GM18867 (cell line): ENCODE measurements at regions not wholly inside any gene's neighbourhood (a gene's known extent, or its start where the extent isn't known, plus 50 kb on each side); places are given as distances from the start of the nearest gene placed in this dataset.

Experiments used
- ATAC-seq: cut with Tn5 transposase; IDR thresholded peaks from one replicate; pipeline ENCODE4 v1.9.1; 2021; ENCODE audit warnings: mild to moderate bottlenecking, moderate library complexity; ENCODE audit not compliant: unreplicated experiment

DNA sequence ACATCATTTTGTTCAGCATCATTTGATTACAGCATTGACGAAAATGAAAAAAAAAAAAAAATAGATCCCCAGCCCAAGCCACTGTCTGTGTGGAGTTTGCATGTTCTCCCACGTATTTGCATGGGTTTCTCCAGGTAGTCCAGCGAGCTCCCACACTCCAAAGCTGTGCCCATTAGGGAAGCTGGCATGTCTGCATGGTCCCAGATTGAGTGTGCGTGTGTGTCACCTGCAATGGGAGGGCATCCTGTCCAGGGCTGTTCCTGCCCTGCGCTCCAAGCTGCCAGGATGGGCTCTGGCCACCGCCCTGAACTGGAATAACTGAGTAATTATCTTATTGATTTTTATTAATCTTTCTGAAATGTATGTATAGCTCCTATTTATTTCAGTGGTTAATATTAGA lies 88.6 kb downstream of the KLF12 start:
- ATAC-seq = no peak

DNA sequence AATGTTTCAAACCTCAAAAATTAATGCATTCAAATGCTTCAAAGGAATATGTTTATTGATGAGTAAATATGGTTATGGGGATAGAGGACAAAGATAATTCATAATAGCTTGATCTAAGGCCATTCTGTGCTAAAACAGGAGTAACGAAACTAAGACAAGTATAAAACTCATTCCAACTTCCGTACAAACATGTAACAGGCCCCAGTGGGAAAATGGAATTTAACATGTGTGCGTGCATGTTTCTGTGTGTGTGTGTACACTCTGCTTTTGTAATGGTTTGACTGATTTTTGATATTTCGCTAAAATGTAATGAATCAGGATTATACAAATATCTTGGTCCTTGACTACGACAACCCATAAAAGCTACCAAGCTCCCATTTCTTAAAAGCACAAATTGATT lies 91.0 kb downstream of the KLF12 start:
- ATAC-seq = no peak

DNA sequence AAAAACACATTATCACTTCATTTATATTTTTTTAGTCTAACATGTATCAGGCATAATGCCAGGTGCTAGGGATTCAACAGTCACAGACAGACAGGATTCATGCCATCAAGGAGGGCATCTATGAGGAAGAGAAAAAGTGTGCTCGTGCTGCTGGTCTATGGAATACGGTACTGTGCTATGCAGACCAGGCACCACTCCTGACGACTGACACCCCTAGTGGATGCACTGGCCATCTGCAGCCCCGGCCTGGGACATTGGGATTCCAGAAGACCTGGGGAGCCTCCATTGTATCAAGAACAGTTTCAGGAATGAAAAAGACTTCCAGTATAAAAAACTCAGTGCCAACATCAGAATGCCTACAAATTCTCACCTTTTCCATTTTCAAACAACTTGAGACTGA lies 94.0 kb downstream of the KLF12 start:
- ATAC-seq = peak; percentile 84

DNA sequence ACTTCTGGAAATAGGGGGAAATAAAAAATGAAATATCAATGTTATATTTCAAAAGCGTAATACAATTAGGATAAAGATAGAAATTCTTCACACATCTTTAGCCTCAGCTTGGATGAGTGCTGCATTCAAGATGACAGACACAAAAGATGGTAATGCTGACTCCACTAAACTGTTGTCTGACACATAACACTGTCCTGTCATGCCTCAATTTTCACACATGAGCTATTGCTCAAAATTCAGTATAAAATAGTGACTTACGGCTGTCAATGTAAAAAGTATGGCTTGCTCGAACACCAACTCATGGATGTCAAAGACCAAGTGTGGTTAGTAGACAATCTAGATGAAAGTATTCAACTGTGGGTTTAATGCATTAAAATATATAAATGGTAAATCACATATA lies 94.5 kb downstream of the KLF12 start:
- no peak for ATAC-seq

- no peak for ATAC-seq
Measured at GRCh38 chr13:74039154-74039553, 95.0 kb downstream of the KLF12 start.

DNA sequence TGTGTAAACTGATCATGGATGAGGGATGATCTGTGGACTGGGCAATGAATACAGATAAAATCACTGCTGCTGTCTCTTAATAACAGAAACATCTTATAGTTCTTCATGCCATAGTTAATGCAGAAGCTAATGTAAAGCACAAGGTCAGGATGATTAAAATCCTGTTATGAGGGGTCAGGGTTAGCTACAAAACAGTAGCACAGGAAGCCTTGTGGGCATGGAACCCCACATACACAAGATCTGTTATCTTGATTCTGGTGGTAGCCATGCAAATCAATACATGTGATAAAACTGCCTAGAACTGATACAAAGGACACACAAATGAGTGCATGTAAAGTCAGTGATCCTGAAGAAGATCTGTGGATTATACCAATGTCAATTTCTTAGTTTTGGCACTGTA lies 96.4 kb downstream of the KLF12 start:
- no peak for ATAC-seq

DNA sequence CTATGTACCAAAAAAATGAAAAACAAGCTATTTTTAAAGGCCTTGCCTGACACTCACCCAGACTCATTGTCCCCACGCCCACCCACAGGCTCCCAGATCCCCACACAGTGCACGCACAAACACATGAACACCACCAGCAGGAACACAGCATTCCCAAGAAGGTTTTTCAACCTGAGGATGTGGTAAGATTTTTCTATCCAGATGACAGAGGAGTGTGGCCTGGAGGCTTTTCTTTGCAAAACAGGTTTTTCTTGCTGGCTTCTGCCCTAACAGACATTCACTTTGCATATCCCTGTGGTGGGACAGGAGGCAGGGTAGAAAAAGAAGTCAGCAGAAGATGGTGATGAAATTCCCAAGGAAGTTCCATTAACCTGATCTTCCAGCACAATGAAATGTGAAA lies 97.8 kb downstream of the KLF12 start:
- no peak for ATAC-seq

- ATAC-seq = no peak
Measured at GRCh38 chr13:74035896-74036295, 98.3 kb downstream of the KLF12 start.

DNA sequence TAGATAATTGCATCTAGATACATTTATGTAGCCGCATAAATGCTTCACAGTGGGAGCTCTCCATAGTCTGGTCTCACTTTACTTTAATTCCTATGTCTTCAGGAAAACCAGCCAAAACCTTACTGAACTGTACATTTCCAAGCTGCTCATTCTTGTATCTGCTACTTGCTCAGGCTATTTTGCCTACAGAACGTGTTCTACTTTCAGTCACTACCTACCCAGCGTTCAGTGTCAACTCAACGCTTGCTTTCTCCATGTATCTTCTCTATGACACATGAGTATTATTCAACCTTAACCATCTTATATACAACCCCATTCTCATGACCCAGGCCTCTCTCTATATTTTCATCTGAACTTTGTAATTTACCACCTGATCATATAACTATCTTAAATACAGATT lies 101.9 kb downstream of the KLF12 start:
- ATAC-seq = peak; percentile 34

GRCh38 chr13:74027161-74027779 lies 106.9 kb downstream of the KLF12 start:
- peak; percentile 48 for ATAC-seq

DNA sequence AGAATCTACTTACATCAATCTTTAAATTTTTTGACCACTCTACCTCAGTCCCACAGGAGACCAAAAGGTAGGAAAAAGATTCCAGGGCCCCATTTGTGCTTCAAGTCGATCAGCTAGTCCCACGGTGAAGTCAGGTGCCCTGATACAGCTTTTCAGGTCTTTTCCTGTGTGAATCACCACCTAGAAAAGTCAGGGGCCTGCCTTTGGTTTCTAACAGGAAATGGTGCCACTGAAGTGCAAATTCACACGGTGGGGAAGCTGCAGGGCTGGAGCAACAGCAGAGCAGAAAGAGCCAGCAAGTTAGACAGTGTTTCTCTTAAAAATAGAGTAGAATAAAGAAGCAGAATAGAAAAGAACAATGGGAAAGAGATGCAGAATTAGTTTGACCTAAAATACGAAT lies 107.5 kb downstream of the KLF12 start:
- peak; percentile 93 for ATAC-seq

- no peak for ATAC-seq
Measured at GRCh38 chr13:74025369-74025768, 108.8 kb downstream of the KLF12 start.

DNA sequence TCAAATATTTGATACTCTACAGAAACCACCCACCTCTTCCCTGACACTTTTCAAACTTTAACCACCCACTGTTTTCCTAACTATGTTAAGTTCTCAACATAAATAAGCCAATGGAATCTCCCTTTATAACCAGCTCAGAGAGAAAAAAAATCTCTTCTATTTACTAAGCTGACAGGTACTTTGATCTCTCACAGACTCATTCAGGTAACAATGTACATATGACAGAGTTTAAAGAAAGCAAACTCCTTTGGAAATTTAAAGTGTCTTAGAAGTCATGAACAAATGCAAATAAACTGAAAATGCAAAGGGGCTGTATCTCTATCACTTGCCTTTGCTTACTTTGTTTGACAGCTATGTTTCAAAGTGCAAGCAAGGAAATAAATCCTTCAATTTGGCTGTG lies 109.3 kb downstream of the KLF12 start:
- ATAC-seq = no peak

GRCh38 chr13:74024314-74024713 lies 109.9 kb downstream of the KLF12 start:
- no peak for ATAC-seq

GRCh38 chr13:74023484-74023883 lies 110.7 kb downstream of the KLF12 start:
- ATAC-seq = no peak

GRCh38 chr13:74021505-74021904 lies 112.7 kb downstream of the KLF12 start:
- ATAC-seq = no peak

DNA sequence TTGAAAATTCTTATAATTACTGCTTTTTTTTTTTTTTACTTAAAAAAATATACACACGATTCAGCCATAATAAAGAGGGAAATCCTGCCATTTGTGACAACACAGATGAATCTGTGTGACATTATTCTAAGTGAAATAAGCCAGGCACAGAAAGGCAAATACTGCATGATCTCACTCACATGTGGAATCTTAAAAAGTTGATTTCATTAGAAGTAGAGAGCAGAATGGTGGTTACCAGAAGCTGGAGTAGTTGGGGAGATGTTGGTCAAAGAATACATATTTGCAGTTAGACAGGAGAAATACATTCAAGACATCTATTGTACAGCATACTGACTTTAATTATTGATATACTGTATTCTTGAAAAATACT lies 116.2 kb downstream of the KLF12 start:
- no peak for ATAC-seq

DNA sequence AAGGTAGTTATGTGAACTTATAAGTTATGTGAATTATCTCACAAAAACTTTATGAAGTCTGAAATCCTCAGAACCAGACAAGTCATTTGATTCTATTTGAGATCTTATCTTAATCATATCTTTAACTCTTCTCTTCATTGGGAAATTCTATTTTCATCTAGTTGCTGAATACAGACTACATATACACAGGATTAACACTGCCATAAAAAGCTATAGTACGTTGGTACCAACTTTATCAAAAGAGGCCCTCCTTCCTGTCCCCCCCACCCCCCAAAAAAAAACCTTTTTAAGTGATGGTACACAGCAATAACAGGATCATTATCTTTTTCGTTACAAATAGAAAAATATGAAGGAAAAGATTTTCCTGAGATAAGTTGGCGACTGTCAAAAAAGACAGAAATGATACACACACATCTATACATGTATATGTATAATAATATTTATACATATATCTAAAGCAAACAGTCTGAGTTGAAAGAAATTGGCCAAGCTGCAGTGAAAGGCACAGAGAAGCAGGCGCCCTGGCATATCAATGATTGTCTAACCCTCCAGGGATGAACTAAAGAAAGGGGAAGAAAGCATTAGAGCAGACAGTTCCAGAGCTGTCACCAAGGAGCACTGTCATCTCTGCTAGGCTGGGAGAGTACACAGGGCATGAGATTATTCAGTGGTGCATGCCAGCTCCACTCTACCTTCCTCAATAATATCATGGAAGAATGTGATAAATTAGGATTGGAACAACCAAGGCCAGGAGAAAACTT lies 116.7 kb downstream of the KLF12 start:
- no peak for ATAC-seq

GRCh38 chr13:74015137-74015536 lies 119.1 kb downstream of the KLF12 start:
- peak; percentile 71 for ATAC-seq

GRCh38 chr13:74009100-74009668 lies 125.0 kb downstream of the KLF12 start:
- ATAC-seq = no peak

DNA sequence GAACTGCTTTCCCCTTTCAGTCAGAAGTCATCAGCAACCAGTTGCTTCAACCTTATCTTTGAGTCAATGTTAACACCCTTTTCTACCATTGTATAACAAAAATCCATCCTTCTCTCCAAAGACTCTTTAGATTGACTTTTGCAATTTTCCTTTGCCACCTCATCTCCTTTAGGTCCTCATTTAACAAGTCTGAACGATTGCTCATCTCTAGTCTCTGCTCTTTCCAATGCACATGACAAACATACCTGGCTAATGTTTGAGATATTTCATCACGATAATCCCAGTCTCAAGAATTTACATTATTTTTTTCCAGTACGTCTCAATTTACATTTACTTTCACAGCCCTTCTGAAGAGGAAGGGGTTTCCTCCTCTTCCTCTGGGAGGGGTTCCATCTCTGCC lies 127.5 kb downstream of the KLF12 start:
- no peak for ATAC-seq

DNA sequence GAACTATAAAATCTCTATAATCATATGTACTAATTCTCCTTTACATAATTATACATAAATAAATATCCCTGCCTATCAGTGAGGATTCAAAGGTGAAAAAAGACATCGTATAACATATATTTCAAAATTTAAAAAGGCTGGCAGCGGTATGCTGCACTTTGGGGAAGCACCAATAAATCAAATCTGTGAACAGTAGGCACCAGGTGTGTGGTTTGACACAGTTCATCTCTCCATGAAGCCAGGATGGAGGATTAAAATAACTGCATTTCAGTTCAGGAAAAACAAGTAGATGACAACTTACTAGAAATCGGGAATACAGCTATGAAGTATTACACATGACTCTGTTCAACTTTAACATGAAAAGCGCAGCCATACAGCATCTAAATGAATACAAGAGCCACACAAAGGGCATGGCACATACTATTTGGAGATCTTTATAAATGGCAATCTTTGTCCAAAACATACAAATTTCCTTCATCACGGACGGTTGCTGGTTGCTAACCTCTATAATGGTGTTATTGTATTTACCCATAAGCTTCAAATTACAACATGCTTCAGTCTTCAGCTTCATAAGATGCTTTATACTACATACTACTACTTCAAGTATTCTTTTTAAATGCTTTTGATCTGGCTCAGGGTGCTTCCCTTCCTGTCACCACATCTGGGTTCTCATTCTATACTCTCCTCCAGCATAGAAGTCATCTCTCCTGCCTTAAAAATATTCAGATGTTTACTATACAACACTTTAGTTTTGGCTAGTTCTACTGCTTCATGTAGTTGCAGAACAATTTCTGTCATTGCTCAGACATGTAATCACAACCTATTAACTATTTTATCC lies 128.7 kb downstream of the KLF12 start:
- ATAC-seq = no peak
